Embryonic facial prominence (tissue), 1 donor: ENCODE measurements at regions not wholly inside any gene's neighbourhood (a gene's known extent, or its start where the extent isn't known, plus 50 kb on each side); places are given as distances from the start of the nearest gene placed in this dataset.
"Not testable (repeated sequence)": the region's sequence is repeated elsewhere in the genome, so short reads cannot be mapped to it uniquely, and the experiment has no call there.

Source experiments
- DNase-seq: peaks from one replicate; pipeline ENCODE4 v3.0.0-alpha.2; 2016; ENCODE audit errors: extremely low spot score

- DNase-seq = no peak
These were observed 123.6 kb upstream of the TNPO1 start for GRCh38 chr5:72692651-72693442.

GRCh38 chr5:72692231-72692637, 124.2 kb upstream of the TNPO1 start:
- peak; percentile 56 for DNase-seq

- no peak for DNase-seq
These were observed 124.7 kb upstream of the TNPO1 start for GRCh38 chr5:72691751-72692150.

- DNase-seq = no peak
These were observed 127.5 kb upstream of the TNPO1 start for GRCh38 chr5:72688916-72689315.

GRCh38 chr5:72687288-72687687, 129.2 kb upstream of the TNPO1 start:
- DNase-seq = no peak

- DNase-seq = no peak
These were observed 133.9 kb upstream of the TNPO1 start for GRCh38 chr5:72682561-72682960.

GRCh38 chr5:72681781-72682180, 134.7 kb upstream of the TNPO1 start:
- no peak for DNase-seq

- DNase-seq = no peak
These were observed 139.0 kb upstream of the TNPO1 start for GRCh38 chr5:72677447-72677846.

GRCh38 chr5:72676831-72677230, 139.6 kb upstream of the TNPO1 start:
- not testable (repeated sequence) for DNase-seq

- DNase-seq = no peak
These were observed 142.8 kb upstream of the TNPO1 start for GRCh38 chr5:72673623-72674022.

GRCh38 chr5:72673180-72673579, 143.3 kb upstream of the TNPO1 start:
- DNase-seq = no peak

- DNase-seq = no peak
These were observed 148.8 kb upstream of the TNPO1 start for GRCh38 chr5:72667708-72668107.

GRCh38 chr5:72662936-72663335, 153.5 kb upstream of the TNPO1 start:
- DNase-seq = no peak

- no peak for DNase-seq
These were observed 154.2 kb upstream of the TNPO1 start for GRCh38 chr5:72662305-72662704.

- no peak for DNase-seq
These were observed 154.2 kb upstream of the ZNF366 start for GRCh38 chr5:72661405-72661804.

GRCh38 chr5:72659726-72660125, 152.5 kb upstream of the ZNF366 start:
- no peak for DNase-seq

- DNase-seq = no peak
These were observed 151.7 kb upstream of the ZNF366 start for GRCh38 chr5:72658761-72659540.

GRCh38 chr5:72658161-72658560, 151.0 kb upstream of the ZNF366 start:
- no peak for DNase-seq

GRCh38 chr5:72656756-72657513, 149.7 kb upstream of the ZNF366 start:
- DNase-seq = no peak

- DNase-seq = no peak
These were observed 149.1 kb upstream of the ZNF366 start for GRCh38 chr5:72656331-72656730.

- DNase-seq = no peak
These were observed 147.0 kb upstream of the ZNF366 start for GRCh38 chr5:72654231-72654630.

- DNase-seq = no peak
These were observed 146.4 kb upstream of the ZNF366 start for GRCh38 chr5:72653586-72653985.
